ENCODE measurements at regions not wholly inside any gene's neighbourhood (a gene's known extent, or its start where the extent isn't known, plus 50 kb on each side); places are given as distances from the start of the nearest gene placed in this dataset.

DNA sequence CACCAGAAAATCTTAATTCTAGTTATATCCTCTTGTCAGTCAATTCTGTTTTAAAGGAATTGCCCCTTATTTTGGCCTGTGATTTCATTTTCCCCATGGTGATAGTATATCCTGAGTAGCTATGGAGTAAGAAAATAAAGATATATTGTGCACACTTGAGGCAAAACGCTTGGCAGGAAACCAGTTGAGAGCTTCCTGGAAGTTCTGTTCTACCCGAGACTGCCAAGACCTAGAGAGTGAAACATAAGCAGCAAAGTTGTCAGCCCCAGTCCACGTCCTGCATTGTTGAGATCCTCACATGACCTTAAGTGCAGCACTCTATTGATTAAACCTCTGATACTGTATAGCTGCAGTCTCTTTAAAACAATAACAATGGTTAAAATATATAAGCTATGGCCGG is 235.2 kb downstream of the CDC14C start:
- Histone ChIP-seq H3K9ac (ENCODE audit: low read length) (no peak overlapping the region), H3K9me3 (ENCODE audit: low read length) (no peaks in the 10 kb centered on the region), H4K20me1 (ENCODE audit: insufficient read depth, low read depth, low read length) (no peaks in the 10 kb centered on the region), H3K27me3 (ENCODE audit: low read length) (no peaks in the 10 kb centered on the region), H3K4me3 (ENCODE audit: low read length) (no peak overlapping the region), H3K9me2 (replicated peaks; ENCODE audit: insufficient read depth, low read length) (no peaks in the 10 kb centered on the region), H3K4me2 (ENCODE audit: low read depth, low read length, poor library complexity, severe bottlenecking) (no peak overlapping the region), H3K4me1 (ENCODE audit: low read length) (no peaks in the 10 kb centered on the region), H2AFZ (ENCODE audit: low read length) (no peak overlapping the region), H3K27ac (ENCODE audit: low read length) (no peak overlapping the region), H3K36me3 (ENCODE audit: insufficient read depth, low read length) (no peaks in the 10 kb centered on the region), H3K79me2 (ENCODE audit: low read length) (no peaks in the 10 kb centered on the region)
- no peak for DNase-seq

DNA sequence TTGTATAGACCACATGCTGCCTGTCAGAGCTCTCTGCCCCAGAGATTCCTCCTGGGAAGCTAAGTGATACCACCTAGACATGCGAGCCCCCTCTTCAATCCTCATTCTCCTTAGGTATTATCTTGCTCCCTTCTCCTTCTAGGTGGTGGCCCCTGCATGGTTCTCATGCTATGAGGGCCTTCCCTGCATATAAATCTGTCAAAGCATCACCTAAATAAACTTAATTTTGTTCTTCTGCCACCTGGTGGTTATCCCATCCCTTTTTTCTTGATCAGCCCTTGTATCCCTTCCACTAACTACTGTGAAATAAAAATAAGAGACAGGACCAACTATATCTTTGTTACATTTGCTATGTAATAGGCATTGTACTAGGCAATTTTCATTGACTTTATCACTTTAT is 242.1 kb downstream of the CDC14C start:
- Histone ChIP-seq H3K9me3 (ENCODE audit: low read length) (no peaks in the 10 kb centered on the region), H3K79me2 (ENCODE audit: low read length) (no peaks in the 10 kb centered on the region), H2AFZ (ENCODE audit: low read length) (no peak overlapping the region), H3K9ac (ENCODE audit: low read length) (no peak overlapping the region), H3K36me3 (ENCODE audit: insufficient read depth, low read length) (no peaks in the 10 kb centered on the region), H3K4me1 (ENCODE audit: low read length) (no peaks in the 10 kb centered on the region), H3K27me3 (ENCODE audit: low read length) (no peaks in the 10 kb centered on the region), H3K9me2 (replicated peaks; ENCODE audit: insufficient read depth, low read length) (no peaks in the 10 kb centered on the region), H4K20me1 (ENCODE audit: insufficient read depth, low read depth, low read length) (no peaks in the 10 kb centered on the region), H3K27ac (ENCODE audit: low read length) (no peak overlapping the region), H3K4me2 (ENCODE audit: low read depth, low read length, poor library complexity, severe bottlenecking) (no peak overlapping the region), H3K4me3 (ENCODE audit: low read length) (no peak overlapping the region)
- DNase-seq: peak; percentile 63

DNA sequence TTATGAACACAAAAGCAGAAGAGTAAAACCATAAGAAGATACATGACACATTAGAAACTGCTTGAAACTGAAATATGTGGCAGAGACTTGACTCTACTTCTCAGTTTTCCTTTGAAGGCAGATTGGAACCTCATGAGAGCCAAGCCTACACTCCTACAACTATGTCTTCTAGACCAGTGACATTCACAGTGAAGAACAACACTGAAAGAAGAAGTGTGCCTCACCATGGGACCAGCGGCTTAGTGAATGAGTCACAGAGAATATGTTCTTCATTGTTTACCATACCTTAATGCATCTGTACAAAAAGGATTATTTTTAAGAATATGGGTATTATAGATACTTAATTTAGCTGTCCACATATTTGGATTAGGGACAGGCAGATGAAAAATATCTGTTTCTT is 248.3 kb downstream of the CDC14C start:
- no peak overlapping the region for H3K9ac ChIP-seq (ENCODE audit: low read length)
- DNase-seq: no peak
- H3K36me3 ChIP-seq (ENCODE audit: insufficient read depth, low read length): no peaks in the 10 kb centered on the region
- H3K79me2 ChIP-seq (ENCODE audit: low read length): no peaks in the 10 kb centered on the region
- H3K9me3 ChIP-seq (ENCODE audit: low read length): no peaks in the 10 kb centered on the region
- no peak overlapping the region for H2AFZ ChIP-seq (ENCODE audit: low read length)
- no peaks in the 10 kb centered on the region for H4K20me1 ChIP-seq (ENCODE audit: insufficient read depth, low read depth, low read length)
- no peaks in the 10 kb centered on the region for H3K27me3 ChIP-seq (ENCODE audit: low read length)
- no peaks in the 10 kb centered on the region for H3K4me1 ChIP-seq (ENCODE audit: low read length)
- H3K4me2 ChIP-seq (ENCODE audit: low read depth, low read length, poor library complexity, severe bottlenecking): no peak overlapping the region
- H3K9me2 ChIP-seq (replicated peaks; ENCODE audit: insufficient read depth, low read length): no peaks in the 10 kb centered on the region
- H3K27ac ChIP-seq (ENCODE audit: low read length): no peak overlapping the region
- no peak overlapping the region for H3K4me3 ChIP-seq (ENCODE audit: low read length)

DNA sequence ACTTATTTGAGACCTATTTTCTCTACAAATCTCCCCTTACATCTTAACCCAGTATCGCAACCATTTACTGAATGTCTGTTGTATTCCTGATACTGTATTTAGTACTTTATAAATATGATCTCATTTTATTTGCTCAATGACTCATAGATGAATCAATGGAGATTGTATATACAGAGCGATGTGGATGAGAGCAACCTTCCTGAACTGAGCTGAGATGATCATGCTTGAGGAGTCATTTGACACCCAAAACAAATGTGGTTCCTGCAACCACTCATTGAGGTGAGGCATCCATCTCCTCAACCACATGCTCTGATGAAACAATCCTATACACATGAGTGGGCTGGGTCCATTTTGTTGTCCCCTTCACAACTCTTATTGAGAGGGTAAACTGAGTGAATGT is 250.0 kb downstream of the CDC14C start:
- H3K4me3 ChIP-seq (ENCODE audit: low read length): no peak overlapping the region
- no peaks in the 10 kb centered on the region for H3K79me2 ChIP-seq (ENCODE audit: low read length)

DNA sequence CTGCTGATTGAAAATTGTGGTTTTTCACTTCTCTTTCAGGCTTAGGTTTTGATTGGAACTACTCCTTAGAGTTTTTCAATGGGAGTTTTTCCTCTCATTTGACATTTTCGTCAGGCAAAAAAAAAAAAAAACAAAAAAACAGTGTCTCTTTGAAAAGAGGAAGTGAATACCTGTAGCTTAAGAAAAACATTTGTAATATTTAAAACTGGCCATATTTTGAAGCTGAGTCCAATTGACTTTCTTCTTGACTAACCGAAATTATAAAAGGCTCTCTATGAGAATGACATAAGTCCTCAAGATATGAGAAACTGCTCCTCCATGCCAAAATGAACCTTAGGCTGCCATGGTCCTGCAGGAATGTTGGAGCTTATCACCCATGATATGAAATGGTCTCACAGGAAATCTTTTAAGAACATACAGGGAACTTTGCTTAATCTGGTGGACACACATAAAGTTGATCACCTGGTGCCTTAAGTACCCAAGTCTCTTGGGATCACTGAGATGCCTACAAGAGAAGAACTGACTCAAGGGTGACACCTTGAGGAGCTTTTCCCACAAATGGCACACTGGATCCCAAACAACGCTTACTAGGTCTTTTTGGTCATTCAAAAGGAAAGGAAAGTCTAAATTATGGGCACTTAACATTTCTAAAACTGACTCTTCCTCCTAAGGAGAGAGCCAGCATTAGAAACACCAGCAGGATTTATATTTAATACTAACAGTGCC is 263.4 kb downstream of the CDC14C start:
- Histone ChIP-seq H3K9me2 (replicated peaks; ENCODE audit: insufficient read depth, low read length) (no peaks in the 10 kb centered on the region), H3K9ac (ENCODE audit: low read length) (no peak overlapping the region), H4K20me1 (ENCODE audit: insufficient read depth, low read depth, low read length) (no peaks in the 10 kb centered on the region), H3K4me3 (ENCODE audit: low read length) (no peak overlapping the region), H3K79me2 (ENCODE audit: low read length) (no peaks in the 10 kb centered on the region), H3K27ac (ENCODE audit: low read length) (no peak overlapping the region), H2AFZ (ENCODE audit: low read length) (no peak overlapping the region), H3K9me3 (ENCODE audit: low read length) (no peaks in the 10 kb centered on the region), H3K36me3 (ENCODE audit: insufficient read depth, low read length) (no peaks in the 10 kb centered on the region), H3K4me2 (ENCODE audit: low read depth, low read length, poor library complexity, severe bottlenecking) (no peak overlapping the region), H3K27me3 (ENCODE audit: low read length) (no peaks in the 10 kb centered on the region), H3K4me1 (ENCODE audit: low read length) (no peaks in the 10 kb centered on the region)
- DNase-seq: peak; percentile 60

More for the DNA sequence above, 250.0 kb downstream of the CDC14C start:
- H3K27me3 ChIP-seq (ENCODE audit: low read length): no peaks in the 10 kb centered on the region
- H3K4me1 ChIP-seq (ENCODE audit: low read length): no peaks in the 10 kb centered on the region
- no peak overlapping the region for H3K9ac ChIP-seq (ENCODE audit: low read length)
- no peak overlapping the region for H3K4me2 ChIP-seq (ENCODE audit: low read depth, low read length, poor library complexity, severe bottlenecking)
- DNase-seq: no peak
- H3K9me3 ChIP-seq (ENCODE audit: low read length): no peaks in the 10 kb centered on the region
- H2AFZ ChIP-seq (ENCODE audit: low read length): no peak overlapping the region
- no peaks in the 10 kb centered on the region for H4K20me1 ChIP-seq (ENCODE audit: insufficient read depth, low read depth, low read length)
- H3K36me3 ChIP-seq (ENCODE audit: insufficient read depth, low read length): no peaks in the 10 kb centered on the region
- no peak overlapping the region for H3K27ac ChIP-seq (ENCODE audit: low read length)
- no peaks in the 10 kb centered on the region for H3K9me2 ChIP-seq (replicated peaks; ENCODE audit: insufficient read depth, low read length)

DNA sequence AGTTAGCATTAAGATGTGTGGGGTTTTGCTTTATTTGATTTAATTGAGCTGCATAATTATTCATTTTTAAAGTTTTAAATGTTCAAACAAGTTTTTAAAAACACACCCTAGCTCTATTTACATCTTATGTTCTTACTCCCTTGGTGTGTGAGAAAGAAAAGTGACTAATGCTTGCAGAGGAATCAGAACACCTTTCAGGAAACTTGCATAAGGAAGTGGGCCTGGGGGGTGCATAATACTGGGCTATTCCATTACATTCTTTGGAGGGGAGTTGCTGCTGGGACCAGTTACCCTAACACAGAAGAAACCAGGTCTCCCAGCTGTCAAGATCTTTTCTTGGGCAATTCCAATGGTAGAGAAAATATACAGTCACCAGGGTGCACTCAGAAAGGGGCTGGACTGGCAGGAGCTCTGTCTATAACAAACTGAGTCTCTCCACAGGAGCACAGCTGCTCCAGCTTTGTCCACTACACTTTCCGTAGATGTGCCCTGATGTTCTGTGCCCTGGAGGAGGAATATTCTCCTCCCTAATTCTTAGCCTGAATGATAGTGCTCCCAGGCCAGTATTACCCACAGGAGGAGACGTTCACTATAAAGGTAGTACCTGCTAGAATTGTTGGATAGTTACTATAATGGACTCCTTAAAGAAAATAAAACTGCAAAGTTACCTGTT is 304.2 kb downstream of the CDC14C start:
- Histone ChIP-seq H2AFZ (ENCODE audit: low read length) (no peak overlapping the region), H3K79me2 (ENCODE audit: low read length) (no peaks in the 10 kb centered on the region), H3K27me3 (ENCODE audit: low read length) (no peaks in the 10 kb centered on the region), H3K27ac (ENCODE audit: low read length) (no peak overlapping the region), H3K4me1 (ENCODE audit: low read length) (no peaks in the 10 kb centered on the region), H4K20me1 (ENCODE audit: insufficient read depth, low read depth, low read length) (no peaks in the 10 kb centered on the region), H3K36me3 (ENCODE audit: insufficient read depth, low read length) (no peaks in the 10 kb centered on the region), H3K4me3 (ENCODE audit: low read length) (no peak overlapping the region), H3K9me2 (replicated peaks; ENCODE audit: insufficient read depth, low read length) (no peaks in the 10 kb centered on the region), H3K9me3 (ENCODE audit: low read length) (no peaks in the 10 kb centered on the region), H3K4me2 (ENCODE audit: low read depth, low read length, poor library complexity, severe bottlenecking) (no peak overlapping the region), H3K9ac (ENCODE audit: low read length) (no peak overlapping the region)
- no peak for DNase-seq

DNA sequence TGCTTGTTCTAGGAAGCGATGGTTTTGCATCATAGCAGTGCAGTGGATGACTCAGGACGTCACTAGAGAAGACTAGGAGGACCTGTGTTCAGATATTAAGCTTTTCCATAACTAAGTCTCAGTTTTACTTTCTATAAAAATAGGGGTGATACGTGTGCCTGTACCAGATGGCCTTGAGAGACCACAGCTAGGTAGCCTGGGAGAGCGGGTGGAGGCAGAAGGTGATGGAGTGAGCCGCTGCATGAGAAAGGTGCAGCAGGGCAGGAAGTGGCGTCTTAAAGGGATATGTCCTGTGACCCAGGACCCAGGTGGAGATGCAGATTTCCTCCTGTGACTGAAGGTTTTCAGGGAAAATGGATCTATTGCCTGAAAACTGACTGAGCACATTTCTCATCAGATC is 304.9 kb downstream of the CDC14C start:
- no peak for DNase-seq
- H3K27ac ChIP-seq (ENCODE audit: low read length): no peak overlapping the region
- no peak overlapping the region for H2AFZ ChIP-seq (ENCODE audit: low read length)
- no peaks in the 10 kb centered on the region for H4K20me1 ChIP-seq (ENCODE audit: insufficient read depth, low read depth, low read length)
- H3K4me3 ChIP-seq (ENCODE audit: low read length): no peak overlapping the region
- no peaks in the 10 kb centered on the region for H3K9me3 ChIP-seq (ENCODE audit: low read length)
- no peaks in the 10 kb centered on the region for H3K79me2 ChIP-seq (ENCODE audit: low read length)
- H3K4me2 ChIP-seq (ENCODE audit: low read depth, low read length, poor library complexity, severe bottlenecking): no peak overlapping the region
- no peak overlapping the region for H3K9ac ChIP-seq (ENCODE audit: low read length)
- H3K27me3 ChIP-seq (ENCODE audit: low read length): no peaks in the 10 kb centered on the region
- H3K9me2 ChIP-seq (replicated peaks; ENCODE audit: insufficient read depth, low read length): no peaks in the 10 kb centered on the region
- H3K36me3 ChIP-seq (ENCODE audit: insufficient read depth, low read length): no peaks in the 10 kb centered on the region
- H3K4me1 ChIP-seq (ENCODE audit: low read length): no peaks in the 10 kb centered on the region

DNA sequence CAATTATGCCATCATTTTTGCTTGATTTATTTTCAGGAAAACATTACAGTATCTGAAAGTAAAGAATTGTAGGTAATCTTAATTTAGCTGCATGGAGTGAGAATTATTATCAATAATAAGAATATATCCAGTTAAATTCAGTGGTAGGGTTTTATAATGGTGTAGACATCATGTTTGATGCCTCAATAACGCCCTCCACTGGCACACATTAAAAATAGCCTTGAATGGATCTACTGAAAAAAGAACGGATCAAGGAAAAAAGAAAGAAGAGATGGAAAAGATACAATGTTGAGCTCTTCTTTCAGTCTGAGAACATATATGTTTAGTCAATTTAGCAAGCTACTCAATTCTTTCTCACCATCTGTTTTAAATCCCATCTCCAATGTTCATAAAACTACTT is 319.2 kb downstream of the CDC14C start:
- no peaks in the 10 kb centered on the region for H3K9me3 ChIP-seq (ENCODE audit: low read length)
- no peak overlapping the region for H3K4me3 ChIP-seq (ENCODE audit: low read length)
- DNase-seq: no peak
- no peaks in the 10 kb centered on the region for H4K20me1 ChIP-seq (ENCODE audit: insufficient read depth, low read depth, low read length)
- no peaks in the 10 kb centered on the region for H3K9me2 ChIP-seq (replicated peaks; ENCODE audit: insufficient read depth, low read length)
- H3K9ac ChIP-seq (ENCODE audit: low read length): no peak overlapping the region
- no peaks in the 10 kb centered on the region for H3K27me3 ChIP-seq (ENCODE audit: low read length)
- H3K27ac ChIP-seq (ENCODE audit: low read length): no peak overlapping the region
- no peaks in the 10 kb centered on the region for H3K36me3 ChIP-seq (ENCODE audit: insufficient read depth, low read length)
- H2AFZ ChIP-seq (ENCODE audit: low read length): no peak overlapping the region
- H3K4me2 ChIP-seq (ENCODE audit: low read depth, low read length, poor library complexity, severe bottlenecking): no peak overlapping the region
- H3K4me1 ChIP-seq (ENCODE audit: low read length): no peaks in the 10 kb centered on the region
- H3K79me2 ChIP-seq (ENCODE audit: low read length): no peaks in the 10 kb centered on the region
